ENCODE measurements at regions not wholly inside any gene's neighbourhood (a gene's known extent, or its start where the extent isn't known, plus 50 kb on each side); places are given as distances from the start of the nearest gene placed in this dataset.

DNA sequence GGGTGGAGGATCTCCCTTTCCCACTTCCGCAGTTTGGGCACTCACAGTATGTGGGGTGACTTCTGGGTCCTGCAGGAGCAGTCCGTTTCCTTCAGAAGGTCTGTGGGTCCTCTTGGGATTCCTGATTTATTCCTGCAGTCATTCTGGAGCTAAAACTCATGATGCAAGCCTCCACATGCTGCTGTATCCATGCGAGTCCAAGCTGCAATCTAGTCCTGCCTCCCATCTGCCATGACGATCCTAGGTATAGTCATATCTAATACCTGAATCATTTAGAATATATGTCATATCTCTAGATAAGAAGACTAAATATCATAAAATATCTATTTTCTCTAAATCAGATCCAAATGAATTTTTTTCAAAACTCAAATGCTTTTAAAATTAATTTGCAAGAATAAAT lies 103.4 kb upstream of the AHI1 start:
- Histone ChIP-seq H3K27ac (no peak overlapping the region), H3K4me3 (ENCODE audit: low read depth, low read length) (no peak overlapping the region), H3K9me3 (ENCODE audit: severe bottlenecking) (no peaks in the 10 kb centered on the region), H3K36me3 (no peaks in the 10 kb centered on the region), H3K27me3 (ENCODE audit: insufficient read depth, low read depth, severe bottlenecking) (no peaks in the 10 kb centered on the region)
- no peak for TF ChIP-seq CTCF (IDR thresholded peaks at IDR 0.05; ENCODE audit: low read depth, low read length)
- DNase-seq: no peak

DNA sequence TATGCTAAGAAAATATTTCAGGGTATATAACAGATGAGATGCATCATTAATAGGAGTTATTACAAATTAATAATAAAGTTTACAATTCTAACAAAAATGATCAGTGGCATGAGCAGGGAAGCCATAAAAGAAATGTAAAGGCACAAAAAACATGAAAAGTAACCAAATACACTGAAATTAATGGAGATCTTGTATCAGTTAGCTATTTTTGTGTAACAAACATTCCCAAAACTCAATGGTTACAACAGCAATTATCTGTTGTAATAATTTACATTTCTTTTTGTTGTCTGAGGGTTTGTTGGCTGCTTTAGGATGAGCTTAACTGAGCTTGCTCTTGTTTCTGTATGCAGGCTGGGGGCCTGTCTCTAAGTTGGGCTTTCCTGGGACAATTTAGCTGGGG lies 104.3 kb upstream of the AHI1 start:
- Histone ChIP-seq H3K27me3 (ENCODE audit: insufficient read depth, low read depth, severe bottlenecking) (no peaks in the 10 kb centered on the region), H3K27ac (no peak overlapping the region), H3K36me3 (no peaks in the 10 kb centered on the region), H3K9me3 (ENCODE audit: severe bottlenecking) (no peaks in the 10 kb centered on the region), H3K4me3 (ENCODE audit: low read depth, low read length) (no peak overlapping the region)
- DNase-seq: no peak
- TF ChIP-seq CTCF (IDR thresholded peaks at IDR 0.05; ENCODE audit: low read depth, low read length): no peak

- H3K4me3 ChIP-seq (ENCODE audit: low read depth, low read length): no peak overlapping the region
- TF ChIP-seq CTCF (IDR thresholded peaks at IDR 0.05; ENCODE audit: low read depth, low read length): no peak
- no peak overlapping the region for H3K27ac ChIP-seq
- no peaks in the 10 kb centered on the region for H3K9me3 ChIP-seq (ENCODE audit: severe bottlenecking)
- H3K36me3 ChIP-seq: no peaks in the 10 kb centered on the region
- no peak for DNase-seq
- H3K27me3 ChIP-seq (ENCODE audit: insufficient read depth, low read depth, severe bottlenecking): no peaks in the 10 kb centered on the region
Observed at GRCh38 chr6:135603249-135603648, 105.7 kb upstream of the AHI1 start.

- Histone ChIP-seq H3K4me3 (ENCODE audit: low read depth, low read length) (no peak overlapping the region), H3K27me3 (ENCODE audit: insufficient read depth, low read depth, severe bottlenecking) (no peaks in the 10 kb centered on the region), H3K27ac (no peak overlapping the region), H3K9me3 (ENCODE audit: severe bottlenecking) (no peaks in the 10 kb centered on the region), H3K36me3 (no peaks in the 10 kb centered on the region)
- TF ChIP-seq CTCF (IDR thresholded peaks at IDR 0.05; ENCODE audit: low read depth, low read length): no peak
- DNase-seq: no peak
Observed at GRCh38 chr6:135604035-135604860, 106.7 kb upstream of the AHI1 start.

DNA sequence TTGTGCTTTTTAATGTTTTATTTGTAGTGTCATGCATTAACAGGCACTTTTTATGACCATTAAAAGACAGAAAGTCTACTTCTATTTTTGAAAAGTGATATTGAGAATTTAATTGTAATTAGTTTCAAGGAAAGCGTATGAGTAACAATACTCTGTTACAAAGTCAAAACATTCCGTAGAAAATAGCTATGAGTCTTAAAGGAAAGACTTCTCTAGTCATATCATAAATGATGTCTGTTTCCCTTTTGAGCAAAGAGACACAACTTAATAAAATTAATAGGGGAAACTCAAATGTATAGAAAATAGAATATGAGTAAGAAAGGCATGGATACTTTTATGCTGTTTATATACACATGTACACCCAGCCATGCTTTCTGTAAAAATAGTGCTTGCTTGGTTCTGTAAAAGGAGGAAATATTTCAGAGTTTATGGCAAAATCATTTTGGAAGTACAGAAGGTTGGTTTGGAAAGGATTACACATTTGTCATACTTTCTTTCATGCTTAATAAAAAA lies 107.8 kb upstream of the AHI1 start:
- Histone ChIP-seq H3K27me3 (ENCODE audit: insufficient read depth, low read depth, severe bottlenecking) (no peaks in the 10 kb centered on the region), H3K9me3 (ENCODE audit: severe bottlenecking) (no peaks in the 10 kb centered on the region), H3K4me3 (ENCODE audit: low read depth, low read length) (no peak overlapping the region), H3K36me3 (no peaks in the 10 kb centered on the region), H3K27ac (no peak overlapping the region)
- TF ChIP-seq CTCF (IDR thresholded peaks at IDR 0.05; ENCODE audit: low read depth, low read length): no peak
- DNase-seq: no peak

DNA sequence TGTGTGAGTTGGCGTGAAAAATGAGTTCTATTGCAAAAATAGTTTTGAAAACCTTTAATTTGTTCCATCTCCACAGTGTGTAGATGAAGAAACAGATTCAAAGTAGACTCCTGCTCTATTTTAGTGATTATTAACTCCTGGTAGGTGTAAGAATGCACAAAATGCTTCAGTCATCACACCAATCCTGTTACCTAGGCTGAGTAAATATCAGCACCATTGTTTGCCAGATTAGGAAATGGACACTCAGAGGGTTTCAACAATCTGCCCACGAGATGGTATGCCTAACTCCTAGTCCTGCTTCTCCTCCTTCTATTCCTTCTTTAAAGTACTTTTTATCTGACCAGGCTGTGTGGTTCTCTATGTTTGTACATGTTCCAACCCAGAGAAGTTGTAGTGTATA lies 108.9 kb upstream of the AHI1 start:
- no peak for TF ChIP-seq CTCF (IDR thresholded peaks at IDR 0.05; ENCODE audit: low read depth, low read length)
- Histone ChIP-seq H3K36me3 (no peaks in the 10 kb centered on the region), H3K4me3 (ENCODE audit: low read depth, low read length) (no peak overlapping the region), H3K27me3 (ENCODE audit: insufficient read depth, low read depth, severe bottlenecking) (no peaks in the 10 kb centered on the region), H3K9me3 (ENCODE audit: severe bottlenecking) (no peaks in the 10 kb centered on the region), H3K27ac (no peak overlapping the region)
- no peak for DNase-seq

Measured in WERI-Rb-1 (cell line).